CD4-positive, alpha-beta T cell (primary cell): ENCODE measurements at regions not wholly inside any gene's neighbourhood (a gene's known extent, or its start where the extent isn't known, plus 50 kb on each side); places are given as distances from the start of the nearest gene placed in this dataset.

Experiments
- ATAC-seq: fragments of 200-7000 bp; cut with Tn5 transposase; one replicate; pipeline ENCODE4 v1.10.0; 2022; ENCODE audit warnings: mild to moderate bottlenecking; ENCODE audit not compliant: poor library complexity
- CTCF ChIA-PET: fragments of 350-600 bp; sonication (Branson Sonifier 250); formaldehyde crosslinking; loops from one replicate; lab custom pipeline; 2021; ENCODE audit warnings: antibody characterized with exemption, inconsistent platforms; lab: Charles Lee
- POLR2A ChIA-PET: fragments of 350-600 bp; sonication (Branson Sonifier 250); formaldehyde crosslinking; loops from one replicate; lab custom pipeline; 2021; ENCODE audit warnings: antibody characterized with exemption, inconsistent platforms; lab: Charles Lee
- DNase-seq, 14 experiments: peaks; one replicate each; pipeline ENCODE4 v3.0.0-alpha.2; 2013 to 2020; ENCODE audit warnings: mixed read lengths in 2 of 14
- H3K27ac ChIP-seq, 2 donors: one replicate each; pipeline versions ENCODE4 v1.5.1 to v1.7.0; 2013; ENCODE audit warnings: low read length in 2 of 2, low read depth in 1 of 2, mild to moderate bottlenecking in 1 of 2
- H3K27me3 ChIP-seq, 2 experiments: 1 replicate in 1 of 2; 2 replicates in 1 of 2; pipeline versions ENCODE4 v1.6.1 to v1.7.0; 2013; ENCODE audit warnings: low read length in 2 of 2, control low read depth in 1 of 2, mild to moderate bottlenecking in 1 of 2, moderate library complexity in 1 of 2; ENCODE audit not compliant: insufficient read depth in 2 of 2, control insufficient read depth in 1 of 2
- H3K36me3 ChIP-seq: one replicate; pipeline ENCODE4 v1.6.1; 2013; ENCODE audit warnings: low read length, control low read depth; ENCODE audit not compliant: insufficient read depth
- H3K4me1 ChIP-seq: one replicate; pipeline ENCODE4 v1.6.1; 2013; ENCODE audit warnings: low read length, control low read depth; ENCODE audit not compliant: insufficient read depth
- H3K4me3 ChIP-seq: one replicate; pipeline ENCODE4 v1.5.1; 2013; ENCODE audit warnings: mild to moderate bottlenecking, low read length, moderate library complexity
- H3K9me3 ChIP-seq, 2 experiments: 1 replicate in 1 of 2; 2 replicates in 1 of 2; pipeline versions ENCODE4 v1.6.1 to v1.7.0; 2013; ENCODE audit warnings: low read length in 2 of 2, mild to moderate bottlenecking in 2 of 2, control low read depth in 1 of 2, moderate library complexity in 1 of 2; ENCODE audit not compliant: control insufficient read depth in 1 of 2, insufficient read depth in 1 of 2
- H3K27ac Mint-ChIP-seq: one replicate; pipeline ENCODE4 v1.8.0; 2020; ENCODE audit warnings: mixed read lengths
- H3K27me3 Mint-ChIP-seq: one replicate; pipeline ENCODE4 v1.8.0; 2021; ENCODE audit warnings: mixed read lengths
- H3K36me3 Mint-ChIP-seq: one replicate; pipeline ENCODE4 v1.8.0; 2021; ENCODE audit warnings: low read depth, mixed read lengths
- H3K4me1 Mint-ChIP-seq: one replicate; pipeline ENCODE4 v1.8.0; 2021; ENCODE audit warnings: low read depth, mixed read lengths
- H3K4me3 Mint-ChIP-seq: one replicate; pipeline ENCODE4 v1.8.0; 2020; ENCODE audit warnings: mild to moderate bottlenecking, mixed read lengths
- H3K9me3 Mint-ChIP-seq: one replicate; pipeline ENCODE4 v1.8.0; 2020; ENCODE audit warnings: mixed read lengths
- CTCF ChIP-seq: fragments of 200-600 bp; IDR thresholded peaks from one replicate; pipeline ENCODE4 v1.8.0; 2022; ENCODE audit warnings: antibody characterized with exemption, mild to moderate bottlenecking
- intact Hi-C, 2 experiments: fragments of 100-400 bp; cut with DNase I in 1 of 2; cut with micrococcal nuclease in 1 of 2; formaldehyde crosslinking; loops; one replicate each; pipeline versions ENCODE4 v1.15.1 to v1.9.0; 2023 to 2025; cut with DNase I, micrococcal nuclease

DNA sequence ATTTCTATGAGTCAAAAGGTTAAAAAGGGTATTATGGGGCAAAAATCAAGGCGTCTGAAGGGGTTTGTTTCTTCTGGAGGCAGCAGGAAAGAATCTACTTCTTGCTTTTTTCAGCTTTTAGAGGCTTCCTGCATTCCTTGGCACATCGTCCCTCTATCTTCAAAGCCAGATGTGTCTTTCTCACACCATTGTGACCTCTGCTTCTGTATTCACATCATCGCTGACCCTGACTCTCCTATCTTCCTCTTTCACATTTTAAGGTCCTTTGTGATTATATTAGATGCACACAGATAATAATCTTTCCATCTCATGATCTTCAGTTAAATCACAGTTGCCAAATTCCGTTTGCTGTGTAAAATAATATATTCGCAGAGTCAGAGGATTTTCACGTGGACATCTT is 112.7 kb downstream of the PPP4R3C start:
- ChIA-PET CTCF (no interaction called here), POLR2A (no interaction called here)
- Histone ChIP-seq H3K4me1 (no peaks in the 10 kb centered on the region), H3K4me3 (no peak overlapping the region), H3K36me3 (no peaks in the 10 kb centered on the region), H3K9me3 (no peaks in the 10 kb centered on the region), H3K27ac (no peak overlapping the region), H3K27me3 (no peaks in the 10 kb centered on the region)
- intact Hi-C loops = no loop called here
- ATAC-seq (no peak), DNase-seq (no peak)
- no peaks in the 10 kb centered on the region for H3K9me3 Mint-ChIP-seq
- H3K27me3 Mint-ChIP-seq = no peaks in the 10 kb centered on the region
- H3K4me3 Mint-ChIP-seq = no peak overlapping the region
- TF ChIP-seq CTCF = no peak
- no peak overlapping the region for H3K27ac Mint-ChIP-seq
- no peaks in the 10 kb centered on the region for H3K4me1 Mint-ChIP-seq
- no peaks in the 10 kb centered on the region for H3K36me3 Mint-ChIP-seq

GRCh38 chrX:27336466-27337091 is 126.6 kb downstream of the PPP4R3C start:
- POLR2A ChIA-PET = no interaction called here
- no peak overlapping the region for H3K27ac Mint-ChIP-seq
- Histone ChIP-seq H3K27me3 (no peaks in the 10 kb centered on the region), H3K4me1 (no peaks in the 10 kb centered on the region), H3K9me3 (no peaks in the 10 kb centered on the region), H3K27ac (no peak overlapping the region), H3K4me3 (no peak overlapping the region), H3K36me3 (no peaks in the 10 kb centered on the region)
- H3K9me3 Mint-ChIP-seq = no peaks in the 10 kb centered on the region
- no peak overlapping the region for H3K4me3 Mint-ChIP-seq
- peak; percentile 42 for TF ChIP-seq CTCF
- CTCF ChIA-PET = no interaction called here
- ATAC-seq (no peak), DNase-seq (peak in 6 of 14 experiments; percentile 5 to 38 (median 10))
- no peaks in the 10 kb centered on the region for H3K27me3 Mint-ChIP-seq
- H3K4me1 Mint-ChIP-seq = no peaks in the 10 kb centered on the region
- intact Hi-C loops = no loop called here
- H3K36me3 Mint-ChIP-seq = no peaks in the 10 kb centered on the region

GRCh38 chrX:27321632-27322031 is 141.5 kb downstream of the PPP4R3C start:
- no peak overlapping the region for H3K27ac ChIP-seq
- H3K4me1 ChIP-seq = no peaks in the 10 kb centered on the region
- H3K4me1 Mint-ChIP-seq = no peaks in the 10 kb centered on the region
- no peaks in the 10 kb centered on the region for H3K9me3 ChIP-seq
- H3K27me3 Mint-ChIP-seq = no peaks in the 10 kb centered on the region
- H3K4me3 Mint-ChIP-seq = no peak overlapping the region
- H3K9me3 Mint-ChIP-seq = no peaks in the 10 kb centered on the region
- no peaks in the 10 kb centered on the region for H3K27me3 ChIP-seq
- no peaks in the 10 kb centered on the region for H3K36me3 Mint-ChIP-seq
- no peak for ATAC-seq
- no peak for DNase-seq
- CTCF ChIA-PET = no interaction called here
- H3K27ac Mint-ChIP-seq = no peak overlapping the region
- POLR2A ChIA-PET = no interaction called here
- H3K36me3 ChIP-seq = no peaks in the 10 kb centered on the region
- no peak for TF ChIP-seq CTCF
- no peak overlapping the region for H3K4me3 ChIP-seq
- intact Hi-C loops = no loop called here
